K562 (cell line): ENCODE measurements at regions not wholly inside any gene's neighbourhood (a gene's known extent, or its start where the extent isn't known, plus 50 kb on each side); places are given as distances from the start of the nearest gene placed in this dataset.

Source experiments
- ATAC-seq: fragments of 200-7000 bp; cut with Tn5 transposase; 3 replicates; pipeline ENCODE4 v1.9.1; 2020; ENCODE audit warnings: moderate library complexity
- BruUV-seq: library from RNA; stranded (reverse); fragments of 400-500 nt; replicated peaks from 2 replicates; lab custom pipeline; 2021; lab: Mats Ljungman, UMichigan
- CTCF ChIA-PET: fragments of 300-600 bp; formaldehyde crosslinking; extraction: SDS; loops from one replicate; lab custom pipeline; 2021; ENCODE audit warnings: low intra/inter-chr PET ratio; lab: Yijun Ruan, JAX
- POLR2A ChIA-PET: fragments of 300-600, 350-650 bp; sonication (Branson Sonifier 250); formaldehyde crosslinking; extraction: SDS; loops from one replicate; lab custom pipeline; 2021; ENCODE audit warnings: antibody characterized with exemption, inconsistent platforms; lab: Yijun Ruan, JAX
- DNase-seq, 4 experiments: peaks; one replicate each; pipeline versions ENCODE4 v3.0.0 to v3.0.0-alpha.2; 2011 to 2018; ENCODE audit warnings: low spot score in 3 of 4, mixed read lengths in 3 of 4; ENCODE audit errors: extremely low read depth in 1 of 4
- FAIRE-seq: peaks from 2 replicates; lab custom pipeline; 2011; peaks lifted over from hg19 to GRCh38; lab: Jason Lieb, UNC
- H2AFZ ChIP-seq: 2 replicates; pipeline ENCODE4 v1.6.0; 2011; ENCODE audit warnings: low read depth, low read length, control low read depth, inconsistent platforms
- H3K27ac ChIP-seq: fragments of 200-600 bp; 3 replicates; pipeline ENCODE4 v1.8.0; 2011; ENCODE audit warnings: low read depth, mild to moderate bottlenecking, control low read depth, inconsistent platforms, low read length, moderate library complexity, mixed read lengths; ENCODE audit errors: extremely low read depth
- H3K27me3 ChIP-seq, 2 experiments: fragments of 300-600 bp in 1 of 2; 2 replicates in 1 of 2; 3 replicates in 1 of 2; pipeline versions ENCODE4 v1.6.0 to v1.8.0; 2011; ENCODE audit warnings: inconsistent platforms in 2 of 2, low read length in 2 of 2, mild to moderate bottlenecking in 1 of 2, mixed read lengths in 1 of 2, moderate library complexity in 1 of 2; ENCODE audit not compliant: control insufficient read depth in 2 of 2, insufficient read depth in 2 of 2
- H3K36me3 ChIP-seq: fragments of 300-600 bp; 3 replicates; pipeline ENCODE4 v1.8.0; 2011; ENCODE audit warnings: mild to moderate bottlenecking, low read length, inconsistent platforms; ENCODE audit not compliant: control insufficient read depth, insufficient read depth
- H3K4me1 ChIP-seq, 2 experiments: fragments of 200-600 bp in 1 of 2; replicated peaks in 1 of 2; 2 replicates in 1 of 2; 3 replicates in 1 of 2; pipeline versions ENCODE4 v1.5.1 to v1.8.0; 2011; ENCODE audit warnings: inconsistent platforms in 2 of 2, low read length in 2 of 2, mild to moderate bottlenecking in 1 of 2, mixed read lengths in 1 of 2, moderate library complexity in 1 of 2; ENCODE audit not compliant: control insufficient read depth in 2 of 2, insufficient read depth in 2 of 2
- H3K4me2 ChIP-seq: 2 replicates; pipeline ENCODE4 v1.6.1; 2011; ENCODE audit warnings: low read length, control low read depth, inconsistent platforms, mixed read lengths; ENCODE audit not compliant: insufficient read depth
- H3K4me3 ChIP-seq: fragments of 200-600 bp; sonication (generic), shearing (Covaris generic); 2 replicates; pipeline ENCODE4 v1.5.1; 2016; ENCODE audit warnings: control low read depth, inconsistent platforms
- H3K79me2 ChIP-seq: fragments of 200-600 bp; 3 replicates; pipeline ENCODE4 v1.8.0; 2011; ENCODE audit warnings: low read length, inconsistent platforms; ENCODE audit not compliant: control insufficient read depth, insufficient read depth
- H3K9ac ChIP-seq, 2 experiments: 2 replicates each; pipeline versions ENCODE4 v1.6.0 to v1.6.1; 2011; ENCODE audit warnings: low read depth in 2 of 2, low read length in 2 of 2, control low read depth in 1 of 2, inconsistent platforms in 1 of 2, mild to moderate bottlenecking in 1 of 2, mixed read lengths in 1 of 2; ENCODE audit not compliant: insufficient read depth in 1 of 2
- H3K9me1 ChIP-seq: one replicate; pipeline ENCODE4 v1.6.0; 2011; ENCODE audit warnings: inconsistent platforms, mild to moderate bottlenecking, low read length, moderate library complexity; ENCODE audit not compliant: control insufficient read depth, insufficient read depth
- H3K9me3 ChIP-seq: replicated peaks from 2 replicates; pipeline ENCODE4 v1.5.1; 2011; ENCODE audit warnings: low read depth, low read length, inconsistent platforms; ENCODE audit not compliant: control insufficient read depth, insufficient read depth
- H4K20me1 ChIP-seq: replicated peaks from 2 replicates; pipeline ENCODE4 v1.6.1; 2011; ENCODE audit warnings: low read length, inconsistent platforms, mixed read lengths; ENCODE audit not compliant: control insufficient read depth, insufficient read depth
- CBX1 ChIP-seq: sonication (generic); IDR thresholded peaks from 2 replicates; pipeline ENCODE4 v1.6.1; 2016; ENCODE audit warnings: antibody characterized with exemption, low read depth, mild to moderate bottlenecking
- CEBPZ ChIP-seq: fragments of 150-350 bp; IDR thresholded peaks from 2 replicates; pipeline ENCODE4 v1.6.1; 2014; ENCODE audit warnings: low read depth, mild to moderate bottlenecking, low read length, borderline replicate concordance
- CREM ChIP-seq: IDR thresholded peaks from 2 replicates; pipeline ENCODE4 v1.6.1; 2014; ENCODE audit warnings: antibody characterized with exemption, low read depth
- NRF1 ChIP-seq, 2 experiments: fragments of 450-650 bp; IDR thresholded peaks in 1 of 2; conservative IDR thresholded peaks in 1 of 2; 2 replicates each; pipeline ENCODE4 v1.6.1; 2014; ENCODE audit warnings: mild to moderate bottlenecking in 2 of 2
- PHTF2 ChIP-seq: fragments of 250-450 bp; sonication (Bioruptor Pico); IDR thresholded peaks from 2 replicates; pipeline ENCODE4 v1.5.0; 2021; ENCODE audit warnings: mild to moderate bottlenecking
- RAD21 ChIP-seq, 2 experiments: fragments of 250-450 bp in 1 of 2; fragments of 450-650 bp in 1 of 2; sonication (Bioruptor Pico) in 1 of 2; formaldehyde crosslinking in 1 of 2; IDR thresholded peaks in 1 of 2; conservative IDR thresholded peaks in 1 of 2; 2 replicates each; pipeline versions ENCODE4 v1.4.0 to v1.8.0; 2020 to 2022; ENCODE audit warnings: mild to moderate bottlenecking in 2 of 2, moderate library complexity in 1 of 2
- ZNF24 ChIP-seq: fragments of 450-650 bp; IDR thresholded peaks from 2 replicates; pipeline ENCODE4 v1.6.1; 2016
- WGBS: fragments of 100-300 bp; shearing (Covaris generic); methylation state at CpG from one replicate; pipeline ENCODE4 v1.1.6; 2016; ENCODE audit warnings: low coverage, mixed read lengths; ENCODE audit not compliant: insufficient coverage; ENCODE audit errors: missing lambda C conversion rate; 5-methylcytosine and 5-hydroxymethylcytosine counted together
- in situ Hi-C: fragments of 300-500 bp; cut with MboI; formaldehyde crosslinking; loops from 4 replicates; pipeline ENCODE4 v1.15.0; 2018; ENCODE audit warnings: inconsistent platforms, mixed read lengths
- intact Hi-C: fragments of 100-400 bp; cut with micrococcal nuclease; formaldehyde crosslinking; loops from 2 replicates; pipeline ENCODE4 v1.14.2; 2022
- TF ChIP-seq, protein P1 (sequence below), 3 experiments: IDR thresholded peaks in 2 of 3; conservative IDR thresholded peaks in 1 of 3; 2 replicates each; pipeline ENCODE4 v1.5.1; 2011 to 2012; ENCODE audit warnings: low read length in 3 of 3, mild to moderate bottlenecking in 3 of 3, control low read depth in 2 of 3, improper control_type of control experiment in 1 of 3, inconsistent platforms in 1 of 3, low read depth in 1 of 3, mixed read lengths in 1 of 3, moderate library complexity in 1 of 3; ENCODE audit not compliant: insufficient read depth in 2 of 3

DNA sequence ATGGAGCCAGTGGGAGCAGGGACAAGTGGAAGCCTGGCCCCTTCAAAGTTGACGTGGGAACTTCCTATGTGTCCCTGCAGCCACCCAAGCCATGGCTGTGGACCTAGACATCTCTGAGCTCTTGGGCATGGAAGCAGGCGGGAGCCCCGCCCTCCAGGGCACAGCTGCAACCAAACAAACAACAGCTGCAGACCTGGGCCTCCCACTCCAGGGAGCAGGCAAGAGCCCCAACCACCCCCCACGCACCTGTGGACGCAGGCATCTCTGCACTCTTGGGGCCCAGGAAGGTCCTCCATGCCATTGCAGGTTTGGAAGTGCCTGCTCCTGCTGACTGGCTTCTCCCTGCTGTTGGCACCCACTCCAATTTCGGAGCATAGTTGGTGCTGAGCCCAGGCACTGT is 118.6 kb downstream of the ZMAT1 start:
- POLR2A ChIA-PET, result no interaction called here
- FAIRE-seq, result no peak

GRCh38 chrX:101803451-101803850 is 128.4 kb downstream of the ZMAT1 start:
- H3K9me1 ChIP-seq, result no peaks in the 10 kb centered on the region
- WGBS, result 0% methylated on average over 2 of the region's 2 CpGs
- DNase-seq (no peak), ATAC-seq (no peak), FAIRE-seq (peak; percentile 64)
- H3K79me2 ChIP-seq, result no peaks in the 10 kb centered on the region
- ChIA-PET POLR2A (no interaction called here), CTCF (interaction anchor here (0.7 kb wide), 1 partner anchor 208 kb away, joined by 3 read pairs; no protein-coding TSS in a partner anchor)
- intact Hi-C loops, result no loop called here
- H3K36me3 ChIP-seq, result no peaks in the 10 kb centered on the region
- in situ Hi-C loops, result no loop called here
- H3K27ac ChIP-seq, result no peak overlapping the region
- H3K4me2 ChIP-seq, result no peak overlapping the region
- no peak overlapping the region for H3K9ac ChIP-seq
- TF ChIP-seq RAD21 (CRISPR knock-in tag; conservative IDR thresholded peaks at IDR 0.05 in 1 of 2, IDR thresholded peaks at IDR 0.05 in 1 of 2) (peak in 1 of 2 experiments; percentile 39; a peak in 1 of 4 replicates), NRF1 (conservative IDR thresholded peaks at IDR 0.05 in 1 of 2, IDR thresholded peaks at IDR 0.05 in 1 of 2) (no peak), PHTF2 (CRISPR knock-in tag) (no peak), CEBPZ (no peak), CREM (no peak)
- TF ChIP-seq, protein P1, sequence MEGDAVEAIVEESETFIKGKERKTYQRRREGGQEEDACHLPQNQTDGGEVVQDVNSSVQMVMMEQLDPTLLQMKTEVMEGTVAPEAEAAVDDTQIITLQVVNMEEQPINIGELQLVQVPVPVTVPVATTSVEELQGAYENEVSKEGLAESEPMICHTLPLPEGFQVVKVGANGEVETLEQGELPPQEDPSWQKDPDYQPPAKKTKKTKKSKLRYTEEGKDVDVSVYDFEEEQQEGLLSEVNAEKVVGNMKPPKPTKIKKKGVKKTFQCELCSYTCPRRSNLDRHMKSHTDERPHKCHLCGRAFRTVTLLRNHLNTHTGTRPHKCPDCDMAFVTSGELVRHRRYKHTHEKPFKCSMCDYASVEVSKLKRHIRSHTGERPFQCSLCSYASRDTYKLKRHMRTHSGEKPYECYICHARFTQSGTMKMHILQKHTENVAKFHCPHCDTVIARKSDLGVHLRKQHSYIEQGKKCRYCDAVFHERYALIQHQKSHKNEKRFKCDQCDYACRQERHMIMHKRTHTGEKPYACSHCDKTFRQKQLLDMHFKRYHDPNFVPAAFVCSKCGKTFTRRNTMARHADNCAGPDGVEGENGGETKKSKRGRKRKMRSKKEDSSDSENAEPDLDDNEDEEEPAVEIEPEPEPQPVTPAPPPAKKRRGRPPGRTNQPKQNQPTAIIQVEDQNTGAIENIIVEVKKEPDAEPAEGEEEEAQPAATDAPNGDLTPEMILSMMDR (IDR thresholded peaks at IDR 0.05 in 2 of 3, conservative IDR thresholded peaks at IDR 0.05 in 1 of 3; ENCODE audit: insufficient read depth in 2 of 3, low read depth in 1 of 3, low read length in 3 of 3), result peak in 2 of 3 experiments; percentile 19; a peak in 1 of 6 replicates
- H3K27me3 ChIP-seq, result no peaks in the 10 kb centered on the region
- no peaks in the 10 kb centered on the region for H4K20me1 ChIP-seq
- no peaks in the 10 kb centered on the region for H3K4me1 ChIP-seq
- no peaks in the 10 kb centered on the region for H3K9me3 ChIP-seq
- no peak overlapping the region for H3K4me3 ChIP-seq
- H2AFZ ChIP-seq, result no peak overlapping the region
- BruUV-seq, result no TSS peak

More for the DNA sequence above, 118.6 kb downstream of the ZMAT1 start:
- DNase-seq (no peak), ATAC-seq (no peak)
- Histone ChIP-seq H2AFZ (no peak overlapping the region), H3K27ac (no peak overlapping the region), H4K20me1 (no peaks in the 10 kb centered on the region), H3K4me3 (no peak overlapping the region), H3K9me3 (no peaks in the 10 kb centered on the region), H3K4me1 (no peaks in the 10 kb centered on the region), H3K4me2 (no peak overlapping the region), H3K79me2 (no peaks in the 10 kb centered on the region), H3K9ac (no peak overlapping the region), H3K27me3 (no peaks in the 10 kb centered on the region), H3K9me1 (no peaks in the 10 kb centered on the region), H3K36me3 (no peaks in the 10 kb centered on the region)
- BruUV-seq, result no TSS peak
- in situ Hi-C loops, result no loop called here
- CTCF ChIA-PET, result no interaction called here
- 0% methylated on average over 4 of the region's 6 CpGs for WGBS
- intact Hi-C loops, result no loop called here
- TF ChIP-seq CBX1 (no peak), ZNF24 (no peak)
